GM12873 (cell line): ENCODE measurements at regions not wholly inside any gene's neighbourhood (a gene's known extent, or its start where the extent isn't known, plus 50 kb on each side); places are given as distances from the start of the nearest gene placed in this dataset.

Experiments used
- TF ChIP-seq, protein P1 (sequence below): IDR thresholded peaks from 2 replicates; pipeline ENCODE4 v1.5.1; 2012; ENCODE audit warnings: low read depth, mild to moderate bottlenecking, moderate library complexity, low read length, control low read depth; ENCODE audit not compliant: insufficient read depth; ENCODE audit errors: missing control alignments

- TF ChIP-seq, protein P1, sequence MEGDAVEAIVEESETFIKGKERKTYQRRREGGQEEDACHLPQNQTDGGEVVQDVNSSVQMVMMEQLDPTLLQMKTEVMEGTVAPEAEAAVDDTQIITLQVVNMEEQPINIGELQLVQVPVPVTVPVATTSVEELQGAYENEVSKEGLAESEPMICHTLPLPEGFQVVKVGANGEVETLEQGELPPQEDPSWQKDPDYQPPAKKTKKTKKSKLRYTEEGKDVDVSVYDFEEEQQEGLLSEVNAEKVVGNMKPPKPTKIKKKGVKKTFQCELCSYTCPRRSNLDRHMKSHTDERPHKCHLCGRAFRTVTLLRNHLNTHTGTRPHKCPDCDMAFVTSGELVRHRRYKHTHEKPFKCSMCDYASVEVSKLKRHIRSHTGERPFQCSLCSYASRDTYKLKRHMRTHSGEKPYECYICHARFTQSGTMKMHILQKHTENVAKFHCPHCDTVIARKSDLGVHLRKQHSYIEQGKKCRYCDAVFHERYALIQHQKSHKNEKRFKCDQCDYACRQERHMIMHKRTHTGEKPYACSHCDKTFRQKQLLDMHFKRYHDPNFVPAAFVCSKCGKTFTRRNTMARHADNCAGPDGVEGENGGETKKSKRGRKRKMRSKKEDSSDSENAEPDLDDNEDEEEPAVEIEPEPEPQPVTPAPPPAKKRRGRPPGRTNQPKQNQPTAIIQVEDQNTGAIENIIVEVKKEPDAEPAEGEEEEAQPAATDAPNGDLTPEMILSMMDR, result no peak
Measured at GRCh38 chr2:128835342-128835855, 516.7 kb upstream of the HS6ST1 start.

DNA sequence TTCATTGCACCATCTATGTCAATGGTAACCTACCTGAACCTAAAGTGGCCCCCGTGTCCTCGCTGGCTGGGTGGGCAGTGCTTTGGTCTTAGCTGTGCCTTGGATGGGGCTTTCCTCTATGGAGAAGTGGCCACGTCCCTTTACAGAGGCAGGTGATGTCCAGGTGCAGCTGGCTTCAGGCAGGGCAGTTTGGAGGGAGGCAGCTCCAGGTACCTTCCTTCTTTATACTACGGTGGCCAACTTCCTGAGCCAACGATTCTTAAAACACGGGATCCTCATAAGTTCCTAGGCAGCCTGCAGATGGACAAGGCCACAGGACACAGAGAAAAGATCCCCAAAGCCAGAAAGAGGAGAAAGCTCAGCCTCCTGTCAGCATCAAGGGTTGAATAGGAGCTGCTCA, 517.3 kb upstream of the HS6ST1 start:
- TF ChIP-seq, protein P1, result no peak

DNA sequence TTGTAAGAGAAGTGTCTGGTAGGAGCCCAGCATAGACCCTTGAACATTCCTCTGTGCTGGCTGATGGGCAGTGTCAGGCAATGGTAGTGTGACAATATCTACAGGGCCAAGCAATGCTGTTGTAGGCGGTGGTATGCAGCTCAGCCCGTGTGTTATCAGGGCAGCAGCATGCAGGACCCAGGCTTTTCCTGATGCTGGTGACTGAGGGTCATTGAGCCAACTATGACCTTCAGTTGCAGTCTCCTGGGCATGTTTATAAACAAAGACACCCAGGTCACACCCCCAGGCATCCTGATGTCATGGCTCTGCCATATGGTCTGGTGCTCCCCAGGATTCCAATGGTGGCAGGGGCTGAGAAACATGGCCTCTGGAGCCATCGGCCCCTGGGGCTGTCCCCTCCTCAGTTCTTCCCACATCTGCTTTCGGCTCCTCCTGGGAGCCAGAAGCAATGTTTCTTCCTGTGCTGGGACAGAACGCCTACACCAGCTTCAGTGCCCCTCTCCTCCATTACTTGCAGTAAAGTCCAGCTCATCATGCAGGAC, 518.0 kb upstream of the HS6ST1 start:
- TF ChIP-seq, protein P1, result no peak

GRCh38 chr2:128838244-128838643, 519.6 kb upstream of the HS6ST1 start:
- TF ChIP-seq, protein P1, result no peak

- TF ChIP-seq, protein P1, result no peak
Measured at GRCh38 chr2:128841803-128842202, 523.1 kb upstream of the HS6ST1 start.

DNA sequence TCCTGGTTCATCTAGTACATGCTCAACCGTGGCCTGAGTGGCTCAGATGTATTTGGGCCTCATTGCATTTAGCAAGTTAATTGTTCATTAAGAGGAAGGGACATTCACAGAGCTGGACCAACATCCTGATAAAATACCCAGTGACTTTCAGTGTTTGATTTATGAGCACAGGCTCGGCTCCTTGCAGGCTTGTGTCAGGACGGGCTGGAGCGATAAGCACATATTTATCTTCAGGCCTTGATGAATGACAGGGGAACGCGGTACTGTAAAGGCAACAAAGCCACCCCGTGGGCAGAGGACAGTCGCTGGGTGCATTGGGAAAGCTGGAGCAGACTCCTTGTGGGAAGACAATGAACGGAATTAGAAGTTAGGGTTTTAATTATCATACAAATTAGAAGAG, 548.6 kb upstream of the HS6ST1 start:
- TF ChIP-seq, protein P1, result no peak

- TF ChIP-seq, protein P1, result no peak
Measured at GRCh38 chr2:128867936-128868636, 549.4 kb upstream of the HS6ST1 start.
